K562 (cell line): ENCODE measurements at regions not wholly inside any gene's neighbourhood (a gene's known extent, or its start where the extent isn't known, plus 50 kb on each side); places are given as distances from the start of the nearest gene placed in this dataset.
A peak's percentile ranks its signal among the peaks of the same experiment; 100 is the strongest.

ENCODE experiments used
- C11orf30 ChIP-seq: fragments of 450-650 bp; IDR thresholded peaks from 2 replicates; pipeline ENCODE4 v1.6.1; 2016; ENCODE audit warnings: low read depth, mild to moderate bottlenecking
- GMEB1 ChIP-seq: fragments of 250-450 bp; sonication (Bioruptor Pico); IDR thresholded peaks from 2 replicates; pipeline ENCODE4 v1.4.0; 2020; ENCODE audit warnings: mild to moderate bottlenecking
- HCFC1 ChIP-seq: IDR thresholded peaks from 2 replicates; pipeline ENCODE4 v1.6.1; 2012; ENCODE audit warnings: low read depth, low read length, improper control_type of control experiment
- NFE2 ChIP-seq: IDR thresholded peaks from 2 replicates; pipeline ENCODE4 v1.6.1; 2014; ENCODE audit warnings: antibody characterized with exemption, low read depth
- RCOR1 ChIP-seq, 2 experiments: IDR thresholded peaks; 2 replicates each; pipeline ENCODE4 v1.6.1; 2012; ENCODE audit warnings: low read depth in 2 of 2, low read length in 2 of 2, borderline replicate concordance in 1 of 2, improper control_type of control experiment in 1 of 2
- REST ChIP-seq, 2 experiments: fragments of 450-650 bp; formaldehyde crosslinking in 1 of 2; IDR thresholded peaks; 2 replicates each; pipeline versions ENCODE4 v1.4.0 to v1.6.1; 2014 to 2020; ENCODE audit warnings: mild to moderate bottlenecking in 2 of 2, borderline replicate concordance in 1 of 2, low read depth in 1 of 2
- ZBTB9 ChIP-seq: fragments of 450-650 bp; formaldehyde crosslinking; IDR thresholded peaks from 2 replicates; pipeline ENCODE4 v1.4.0; 2020; ENCODE audit warnings: mild to moderate bottlenecking, moderate library complexity
- ZNF395 ChIP-seq: fragments of 200-800 bp; sonication (Bioruptor generic); IDR thresholded peaks from 2 replicates; pipeline ENCODE4 v1.6.1; 2017; ENCODE audit warnings: missing genetic modification characterization, missing compliant biosample characterization
- ZNF639 ChIP-seq, 2 experiments: fragments of 200-800 bp in 1 of 2; sonication (Bioruptor generic) in 1 of 2; sonication (generic) in 1 of 2; formaldehyde crosslinking in 1 of 2; IDR thresholded peaks in 1 of 2; conservative IDR thresholded peaks in 1 of 2; 2 replicates each; pipeline versions ENCODE4 v1.5.0 to v1.6.1; 2016 to 2020; ENCODE audit warnings: missing compliant biosample characterization in 1 of 2, missing genetic modification characterization in 1 of 2, missing genetic modification reagents in 1 of 2
- ZNF76 ChIP-seq: fragments of 250-450 bp; sonication (Bioruptor Pico); IDR thresholded peaks from 2 replicates; pipeline ENCODE4 v1.4.0; 2020; ENCODE audit warnings: mild to moderate bottlenecking, moderate library complexity, borderline replicate concordance

- TF ChIP-seq ZNF639 (CRISPR knock-in tag; conservative IDR thresholded peaks at IDR 0.05 in 1 of 2, IDR thresholded peaks at IDR 0.05 in 1 of 2) = peak in 1 of 2 experiments; percentile 52; a peak in 1 of 4 replicates
- TF ChIP-seq C11orf30 = peak; percentile 91
- TF ChIP-seq GMEB1 (CRISPR knock-in tag) = no peak
- peak; percentile 45; the same call in 1 of the 2 replicates for TF ChIP-seq REST (IDR thresholded peaks at IDR 0.05; ENCODE audit: borderline replicate concordance)
- TF ChIP-seq REST (CRISPR knock-in tag; IDR thresholded peaks at IDR 0.05; ENCODE audit: low read depth) = no peak
- peak; percentile 59; the same call in 1 of the 2 replicates for TF ChIP-seq ZNF395 (CRISPR knock-in tag)
- peak; percentile 83 for TF ChIP-seq NFE2
- TF ChIP-seq RCOR1 (IDR thresholded peaks at IDR 0.05; ENCODE audit: borderline replicate concordance in 1 of 2, low read depth in 2 of 2, low read length in 2 of 2) = 0 out of 4 replicates have a peak, but pooled peaks of 1 of the 2 experiments have one; percentile 17
- 0 out of 2 replicates have a peak, but pooled peaks have one; percentile 46 for TF ChIP-seq ZBTB9
- peak; percentile 9; the same call in 1 of the 2 replicates for TF ChIP-seq HCFC1
- no peak for TF ChIP-seq ZNF76 (CRISPR knock-in tag)
These were observed 59.2 kb upstream of the CLINT1 start (continued) for GRCh38 chr5:157917899-157918809.
